Colonic mucosa (tissue), 4 donors: ENCODE measurements at regions not wholly inside any gene's neighbourhood (a gene's known extent, or its start where the extent isn't known, plus 50 kb on each side); places are given as distances from the start of the nearest gene placed in this dataset.

Experiments used
- DNase-seq: peaks from one replicate; pipeline ENCODE4 v3.0.0-alpha.2; 2020
- H3K27ac ChIP-seq: fragments of 200-600 bp; one replicate; pipeline ENCODE4 v1.8.0; 2021
- H3K27me3 ChIP-seq: fragments of 200-600 bp; one replicate; pipeline ENCODE4 v1.8.0; 2021
- H3K36me3 ChIP-seq: fragments of 200-600 bp; one replicate; pipeline ENCODE4 v1.8.0; 2021
- H3K4me1 ChIP-seq: fragments of 200-600 bp; one replicate; pipeline ENCODE4 v1.8.0; 2021; ENCODE audit warnings: mild to moderate bottlenecking
- H3K4me3 ChIP-seq: fragments of 200-600 bp; one replicate; pipeline ENCODE4 v1.8.0; 2021
- H3K9ac ChIP-seq, 2 donors: one replicate each; pipeline ENCODE4 v1.7.0; 2013; ENCODE audit warnings: control low read depth in 2 of 2, low read depth in 2 of 2, low read length in 2 of 2
- H3K9me3 ChIP-seq: fragments of 200-600 bp; one replicate; pipeline ENCODE4 v1.8.0; 2021
- CTCF ChIP-seq: fragments of 200-600 bp; IDR thresholded peaks from one replicate; pipeline ENCODE4 v1.8.0; 2022; ENCODE audit warnings: antibody characterized with exemption, mild to moderate bottlenecking
- intact Hi-C: fragments of 100-400 bp; cut with DNase I; formaldehyde crosslinking; loops from one replicate; pipeline ENCODE4 v1.14.1; 2022
- donor health status: healthy.
- donor health status: DM: no; HTN: no; CAD: no.
- donor health status: DM: no; HTN: no; CAD: no.

GRCh38 chr11:115930291-115930690, 426.1 kb upstream of the CADM1 start:
- Histone ChIP-seq H3K27ac (no peak overlapping the region), H3K36me3 (no peaks in the 10 kb centered on the region), H3K27me3 (no peaks in the 10 kb centered on the region), H3K4me3 (no peak overlapping the region), H3K4me1 (no peaks in the 10 kb centered on the region), H3K9me3 (no peaks in the 10 kb centered on the region), H3K9ac (no peak overlapping the region)
- no peak for TF ChIP-seq CTCF
- intact Hi-C loops, result no loop called here
- DNase-seq, result no peak

GRCh38 chr11:115929618-115930129, 425.5 kb upstream of the CADM1 start:
- intact Hi-C loops, result no loop called here
- no peak for TF ChIP-seq CTCF
- H3K9ac ChIP-seq, result no peak overlapping the region

GRCh38 chr11:115928811-115929210, 424.6 kb upstream of the CADM1 start:
- H3K4me1 ChIP-seq, result no peaks in the 10 kb centered on the region
- no peak overlapping the region for H3K27ac ChIP-seq
- no peak overlapping the region for H3K4me3 ChIP-seq
- TF ChIP-seq CTCF, result no peak
- H3K9ac ChIP-seq, result no peak overlapping the region
- H3K36me3 ChIP-seq, result no peaks in the 10 kb centered on the region
- H3K9me3 ChIP-seq, result no peaks in the 10 kb centered on the region
- no peaks in the 10 kb centered on the region for H3K27me3 ChIP-seq
- intact Hi-C loops, result no loop called here
- DNase-seq, result no peak

More at GRCh38 chr11:115929618-115930129, 425.5 kb upstream of the CADM1 start:
- no peaks in the 10 kb centered on the region for H3K4me1 ChIP-seq
- H3K27me3 ChIP-seq, result no peaks in the 10 kb centered on the region
- H3K4me3 ChIP-seq, result no peak overlapping the region
- H3K27ac ChIP-seq, result no peak overlapping the region
- no peaks in the 10 kb centered on the region for H3K9me3 ChIP-seq
- no peak for DNase-seq
- H3K36me3 ChIP-seq, result no peaks in the 10 kb centered on the region

- Histone ChIP-seq H3K27me3 (no peaks in the 10 kb centered on the region), H3K9ac (no peak overlapping the region), H3K36me3 (no peaks in the 10 kb centered on the region), H3K4me3 (no peak overlapping the region), H3K4me1 (no peaks in the 10 kb centered on the region), H3K27ac (no peak overlapping the region), H3K9me3 (no peaks in the 10 kb centered on the region)
- no peak for DNase-seq
- TF ChIP-seq CTCF, result no peak
- intact Hi-C loops, result no loop called here
Observed at GRCh38 chr11:115927823-115928329, 423.7 kb upstream of the CADM1 start.

GRCh38 chr11:115926601-115927000, 422.4 kb upstream of the CADM1 start:
- DNase-seq, result no peak
- no peaks in the 10 kb centered on the region for H3K27me3 ChIP-seq
- H3K4me1 ChIP-seq, result no peaks in the 10 kb centered on the region
- no peak for TF ChIP-seq CTCF
- intact Hi-C loops, result no loop called here
- no peaks in the 10 kb centered on the region for H3K9me3 ChIP-seq
- no peak overlapping the region for H3K4me3 ChIP-seq
- H3K27ac ChIP-seq, result no peak overlapping the region
- H3K9ac ChIP-seq, result no peak overlapping the region
- no peaks in the 10 kb centered on the region for H3K36me3 ChIP-seq
